Hematopoietic multipotent progenitor cell treated with erythropoietin and hydrocortisone succinate and interleukin-3 and kit ligand, for 17 days (in vitro differentiated cells): ENCODE measurements at regions not wholly inside any gene's neighbourhood (a gene's known extent, or its start where the extent isn't known, plus 50 kb on each side); places are given as distances from the start of the nearest gene placed in this dataset.
A peak's percentile ranks its signal among the peaks of the same experiment; 100 is the strongest.

Experiments
- DNase-seq: peaks from one replicate; pipeline ENCODE4 v3.0.0-alpha.2; 2015; ENCODE audit warnings: low spot score

GRCh38 chr7:106482091-106482490, 178.9 kb downstream of the CCDC71L start:
- DNase-seq: no peak

GRCh38 chr7:106480616-106481031, 180.3 kb downstream of the CCDC71L start:
- DNase-seq: no peak

GRCh38 chr7:106480161-106480579, 180.8 kb downstream of the CCDC71L start:
- DNase-seq: no peak

GRCh38 chr7:106476751-106477150, 184.2 kb downstream of the CCDC71L start:
- no peak for DNase-seq

- no peak for DNase-seq
Observed at GRCh38 chr7:106472741-106473140, 188.0 kb upstream of the NAMPT start.

GRCh38 chr7:106471686-106472440, 187.1 kb upstream of the NAMPT start:
- DNase-seq: no peak

GRCh38 chr7:106471021-106471420, 186.2 kb upstream of the NAMPT start:
- no peak for DNase-seq

GRCh38 chr7:106466867-106467266, 182.1 kb upstream of the NAMPT start:
- DNase-seq: no peak

GRCh38 chr7:106465704-106466468, 181.1 kb upstream of the NAMPT start:
- no peak for DNase-seq

- DNase-seq: no peak
Observed at GRCh38 chr7:106464651-106465050, 179.9 kb upstream of the NAMPT start.

GRCh38 chr7:106463851-106464611, 179.2 kb upstream of the NAMPT start:
- DNase-seq: no peak

- DNase-seq: no peak
Observed at GRCh38 chr7:106462914-106463482, 178.2 kb upstream of the NAMPT start.

GRCh38 chr7:106462365-106462859, 177.6 kb upstream of the NAMPT start:
- DNase-seq: peak; percentile 17

GRCh38 chr7:106460792-106461254, 176.0 kb upstream of the NAMPT start:
- DNase-seq: no peak

- DNase-seq: no peak
Observed at GRCh38 chr7:106459397-106460072, 174.8 kb upstream of the NAMPT start.

GRCh38 chr7:106457678-106458077, 172.9 kb upstream of the NAMPT start:
- no peak for DNase-seq

- DNase-seq: no peak
Observed at GRCh38 chr7:106456329-106456728, 171.5 kb upstream of the NAMPT start.

- DNase-seq: no peak
Observed at GRCh38 chr7:106452031-106452851, 167.5 kb upstream of the NAMPT start.

- no peak for DNase-seq
Observed at GRCh38 chr7:106451171-106451570, 166.4 kb upstream of the NAMPT start.

GRCh38 chr7:106450716-106451115, 165.9 kb upstream of the NAMPT start:
- DNase-seq: no peak
